GM10847 (cell line): ENCODE measurements at regions not wholly inside any gene's neighbourhood (a gene's known extent, or its start where the extent isn't known, plus 50 kb on each side); places are given as distances from the start of the nearest gene placed in this dataset.

ENCODE experiments used
- POLR2A ChIP-seq: IDR thresholded peaks from 2 replicates; pipeline ENCODE4 v1.6.1; 2011; ENCODE audit not compliant: insufficient read length; ENCODE audit errors: extremely low read depth

DNA sequence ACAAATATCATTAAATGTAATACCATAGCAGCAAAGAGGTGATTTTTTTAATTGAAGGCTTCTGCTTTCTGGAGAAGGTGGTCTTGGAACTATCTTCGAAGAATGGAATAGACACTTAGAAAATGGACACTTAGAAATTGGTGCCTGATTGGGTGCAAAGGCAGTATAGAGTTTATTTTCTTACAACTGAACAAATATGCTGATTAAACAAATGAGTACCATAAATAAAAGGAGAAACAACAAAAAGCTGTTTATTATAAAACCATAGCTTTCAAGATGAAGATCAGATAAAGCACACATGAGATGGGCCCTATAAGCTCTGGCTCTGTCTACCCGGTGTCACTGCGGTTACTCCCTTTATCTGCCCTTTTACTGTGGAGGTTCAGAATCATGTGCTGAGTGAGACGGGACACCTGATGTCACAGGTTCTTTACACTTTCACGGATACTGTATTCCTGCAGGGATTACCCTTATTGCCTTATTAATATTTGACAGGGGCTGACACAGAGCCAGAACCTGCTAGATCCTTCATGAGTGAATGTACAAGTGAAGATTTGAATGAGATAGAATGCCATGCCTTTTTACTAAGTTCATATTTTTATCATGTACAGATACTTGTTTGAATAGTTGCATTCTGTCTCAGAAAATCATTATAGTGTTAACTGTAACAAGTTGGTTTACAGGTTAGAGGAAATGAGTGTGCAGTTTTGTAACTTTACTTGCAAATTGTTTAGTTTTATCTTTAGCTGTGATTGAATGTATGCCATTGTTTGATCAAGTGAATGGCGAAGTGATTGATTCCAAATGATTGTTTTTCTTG lies 477.5 kb upstream of the RGS6 start:
- no peak for TF ChIP-seq POLR2A

DNA sequence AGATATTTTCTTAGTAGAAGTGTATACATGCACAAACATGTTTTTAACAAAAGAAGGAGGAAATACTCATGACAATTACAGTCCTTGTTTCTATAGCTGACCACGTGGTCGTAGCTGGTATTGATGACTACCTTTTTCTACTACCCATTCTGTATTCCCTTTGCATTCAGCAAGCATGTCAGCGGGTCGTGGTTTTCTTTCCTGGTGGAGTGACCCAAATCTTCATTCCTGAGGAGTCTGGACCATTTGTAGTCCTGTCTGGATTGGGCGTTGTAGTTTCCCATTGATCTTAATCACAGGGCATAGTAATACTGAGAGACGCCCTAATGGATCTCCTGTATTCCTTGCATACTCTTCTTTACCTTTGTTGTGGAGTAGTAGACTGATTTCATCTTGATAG lies 472.1 kb upstream of the RGS6 start:
- no peak for TF ChIP-seq POLR2A

DNA sequence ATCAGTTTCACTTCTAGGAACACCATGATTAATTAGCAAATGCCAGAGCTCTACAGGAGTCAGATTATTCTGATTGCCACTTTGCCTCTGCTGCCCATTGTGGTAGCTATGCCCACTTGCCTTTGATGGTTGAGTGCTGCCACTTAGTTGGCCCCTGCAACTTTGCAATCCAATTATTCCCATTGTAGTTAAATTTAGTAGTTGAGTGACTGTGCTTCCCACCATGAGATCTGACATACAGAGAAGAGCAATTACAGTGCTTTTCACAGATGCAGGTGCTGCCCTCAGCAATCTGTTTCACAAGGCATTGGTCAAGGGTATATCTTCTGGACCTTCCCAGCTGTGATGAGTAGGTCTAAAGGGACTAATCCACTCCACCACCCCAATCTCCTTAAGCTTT lies 468.4 kb upstream of the RGS6 start:
- TF ChIP-seq POLR2A = no peak

DNA sequence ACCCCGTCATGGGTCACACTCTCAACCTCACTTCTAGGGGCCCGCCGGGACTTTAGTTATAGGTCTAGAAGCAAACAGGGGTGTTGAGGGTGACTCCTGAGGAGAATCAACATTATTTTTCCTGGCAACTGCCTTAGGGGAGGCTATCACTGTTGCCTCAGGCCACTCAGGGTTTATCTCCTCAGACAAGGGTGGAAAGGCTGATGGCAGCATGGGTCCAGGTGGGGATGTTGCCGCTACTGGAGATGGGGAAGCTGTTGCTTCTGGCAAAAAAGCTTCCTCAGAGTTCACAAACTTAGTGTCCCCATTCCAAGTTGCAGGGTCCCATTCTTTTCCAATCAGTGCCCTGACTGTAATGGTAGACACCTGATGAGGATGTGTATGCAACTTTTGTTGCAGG lies 467.4 kb upstream of the RGS6 start:
- TF ChIP-seq POLR2A = no peak

DNA sequence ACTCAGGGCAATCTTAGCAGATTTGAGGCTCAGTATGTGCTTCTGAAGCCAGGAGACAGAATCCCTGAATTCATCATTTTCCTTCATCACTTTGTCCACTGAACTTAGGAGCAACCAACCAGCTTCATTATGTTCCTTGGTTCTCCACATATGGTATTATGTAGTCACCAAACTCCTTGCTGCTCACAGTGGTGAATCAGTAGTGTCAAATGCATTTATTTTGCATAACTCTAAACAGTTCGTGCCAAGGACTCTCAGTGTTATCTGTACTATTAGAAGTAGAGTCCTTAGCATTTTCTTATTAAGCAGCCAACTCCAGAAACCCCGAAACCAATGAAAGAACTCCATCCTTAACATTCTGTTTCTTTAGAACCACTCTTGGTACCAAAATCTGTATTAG lies 466.9 kb upstream of the RGS6 start:
- no peak for TF ChIP-seq POLR2A

DNA sequence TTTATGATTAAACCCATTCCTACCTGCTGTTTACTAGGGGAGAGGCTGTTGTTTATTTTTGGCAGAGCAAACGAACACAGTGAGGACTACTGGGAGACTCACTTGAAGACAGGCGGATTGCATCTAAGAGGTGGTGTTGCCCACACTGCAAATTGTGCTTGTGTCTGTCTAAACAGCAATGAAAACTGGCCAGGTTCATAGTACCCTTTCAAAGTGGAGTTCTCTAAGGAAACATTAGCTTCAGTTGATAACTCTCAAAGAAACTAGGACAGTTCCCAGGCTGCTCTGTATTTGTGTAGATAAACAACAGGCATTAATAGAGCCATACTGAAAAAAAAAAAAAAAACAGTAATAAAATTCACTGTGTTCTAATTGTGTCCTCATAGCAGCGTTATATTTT lies 466.0 kb upstream of the RGS6 start:
- TF ChIP-seq POLR2A = no peak

DNA sequence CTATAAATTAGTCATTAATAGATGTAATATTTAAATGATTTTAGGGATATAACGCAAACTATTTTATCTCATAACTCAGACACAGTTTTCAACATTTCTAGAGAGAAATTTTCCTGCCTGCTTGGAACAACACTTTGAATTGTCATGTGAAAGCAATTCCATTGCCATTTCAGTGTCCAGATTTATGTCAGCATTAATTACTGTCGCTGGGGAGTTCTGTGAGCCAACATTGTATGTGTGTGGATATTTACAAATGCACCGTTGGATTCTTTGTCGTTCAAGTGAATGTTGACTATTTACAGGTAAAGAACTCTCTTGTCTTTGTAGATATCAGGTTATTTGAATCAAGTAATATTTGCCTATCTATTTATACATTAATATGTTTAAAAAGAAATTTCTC lies 465.3 kb upstream of the RGS6 start:
- TF ChIP-seq POLR2A = no peak

DNA sequence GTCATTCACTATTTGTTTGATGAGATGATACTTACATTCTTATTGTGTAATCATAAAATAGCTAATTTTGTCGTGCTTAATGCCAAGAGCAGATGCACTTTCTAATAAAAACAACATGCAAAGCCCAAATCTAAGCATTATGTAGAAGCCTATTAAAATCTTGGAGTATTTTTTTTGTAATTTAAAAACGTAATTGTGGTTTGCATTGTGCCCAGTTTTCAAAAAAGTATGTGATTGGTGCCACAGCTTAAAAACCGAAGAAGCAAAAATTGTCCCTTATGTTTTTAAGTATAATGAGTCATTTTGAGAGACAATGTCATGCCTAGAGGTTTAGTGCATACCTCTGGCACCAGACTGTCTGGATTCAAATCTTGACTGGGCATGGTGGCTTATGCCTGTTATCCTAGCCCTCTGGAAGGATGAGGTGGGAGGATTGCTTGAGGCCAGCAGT lies 464.8 kb upstream of the RGS6 start:
- no peak for TF ChIP-seq POLR2A

DNA sequence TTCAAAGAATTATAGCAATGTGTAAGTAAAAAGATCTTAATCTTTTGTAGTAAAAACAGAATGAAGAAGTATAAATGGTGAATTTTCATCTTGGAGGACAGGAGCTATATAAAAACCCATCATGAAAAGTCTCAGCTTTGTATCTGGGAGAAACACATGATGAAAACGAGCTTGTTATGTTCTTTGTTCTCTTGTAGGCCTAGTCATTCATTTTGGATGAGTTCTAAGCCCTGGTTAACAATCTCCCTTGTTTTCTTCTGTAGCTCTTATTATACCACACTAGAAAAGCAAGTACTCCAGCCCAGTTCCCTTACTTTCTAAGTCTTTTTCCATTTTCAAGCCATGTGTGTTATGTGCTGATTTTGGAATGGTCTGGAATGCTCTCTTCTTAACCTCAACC lies 463.5 kb upstream of the RGS6 start:
- no peak for TF ChIP-seq POLR2A

DNA sequence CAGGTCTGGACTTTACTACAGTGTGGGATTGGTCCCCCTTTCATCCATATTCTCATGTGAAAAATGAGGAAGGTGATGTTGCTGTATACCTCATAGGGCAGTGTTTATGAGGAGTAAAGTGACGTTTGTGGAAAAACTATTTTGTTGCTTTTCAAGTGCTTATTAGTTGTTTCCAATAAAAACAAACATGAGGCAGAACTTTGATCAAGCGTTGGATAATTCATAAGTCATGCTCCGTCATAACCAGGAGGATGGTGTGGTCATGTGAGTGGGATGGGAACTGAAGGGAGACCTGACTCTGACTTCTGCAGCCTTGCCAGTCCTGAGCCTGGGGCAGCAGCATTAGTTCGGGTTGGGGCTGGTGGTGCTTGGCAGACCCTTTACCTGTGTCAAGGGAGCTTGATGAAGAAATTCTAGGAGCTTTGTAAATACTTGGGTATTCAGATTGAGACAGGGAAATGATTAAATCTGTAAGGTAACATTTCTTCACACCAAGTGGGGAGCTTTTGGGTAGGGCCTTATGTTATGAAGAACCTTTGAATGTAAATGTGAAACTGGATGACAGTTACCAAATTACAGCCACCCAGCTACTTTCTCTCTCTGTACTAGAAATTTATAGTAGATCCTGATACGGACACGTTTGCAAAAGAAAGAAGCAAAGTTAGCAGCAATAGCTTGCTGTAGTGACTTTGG lies 462.4 kb upstream of the RGS6 start:
- TF ChIP-seq POLR2A = no peak

DNA sequence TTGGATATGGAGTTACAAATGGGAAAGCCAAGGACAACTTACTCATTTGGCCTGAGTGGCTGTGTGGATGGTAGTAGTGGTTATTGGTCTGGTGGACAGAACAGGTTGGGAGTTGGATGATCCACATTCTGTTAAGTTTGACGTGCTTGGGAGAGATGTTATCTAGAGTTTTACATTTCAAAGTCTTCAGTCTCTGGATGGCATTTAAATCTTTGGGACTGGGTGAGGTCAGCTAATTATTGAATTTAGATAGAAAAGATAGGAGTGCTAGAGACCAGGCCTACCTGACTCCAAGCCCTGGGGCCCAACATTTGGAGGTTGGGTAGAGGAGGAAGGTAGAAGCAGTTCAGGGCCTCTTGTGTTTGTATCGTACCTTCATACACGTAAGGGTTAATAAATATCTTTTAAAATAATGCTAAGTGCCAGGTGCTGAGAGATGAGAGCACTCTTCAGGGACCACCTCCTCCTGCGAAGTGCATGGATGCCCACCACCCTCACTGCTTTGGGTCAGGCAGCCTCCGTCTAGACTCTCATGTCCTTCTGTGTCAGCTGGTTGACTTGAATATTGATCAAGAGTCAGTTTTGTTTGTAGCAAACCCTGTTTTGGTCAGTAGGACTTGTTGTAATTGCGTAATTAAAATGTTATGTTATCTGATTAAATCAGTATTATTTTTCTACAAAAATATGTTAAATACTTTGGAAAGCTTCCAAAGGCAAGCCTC lies 460.4 kb upstream of the RGS6 start:
- no peak for TF ChIP-seq POLR2A

DNA sequence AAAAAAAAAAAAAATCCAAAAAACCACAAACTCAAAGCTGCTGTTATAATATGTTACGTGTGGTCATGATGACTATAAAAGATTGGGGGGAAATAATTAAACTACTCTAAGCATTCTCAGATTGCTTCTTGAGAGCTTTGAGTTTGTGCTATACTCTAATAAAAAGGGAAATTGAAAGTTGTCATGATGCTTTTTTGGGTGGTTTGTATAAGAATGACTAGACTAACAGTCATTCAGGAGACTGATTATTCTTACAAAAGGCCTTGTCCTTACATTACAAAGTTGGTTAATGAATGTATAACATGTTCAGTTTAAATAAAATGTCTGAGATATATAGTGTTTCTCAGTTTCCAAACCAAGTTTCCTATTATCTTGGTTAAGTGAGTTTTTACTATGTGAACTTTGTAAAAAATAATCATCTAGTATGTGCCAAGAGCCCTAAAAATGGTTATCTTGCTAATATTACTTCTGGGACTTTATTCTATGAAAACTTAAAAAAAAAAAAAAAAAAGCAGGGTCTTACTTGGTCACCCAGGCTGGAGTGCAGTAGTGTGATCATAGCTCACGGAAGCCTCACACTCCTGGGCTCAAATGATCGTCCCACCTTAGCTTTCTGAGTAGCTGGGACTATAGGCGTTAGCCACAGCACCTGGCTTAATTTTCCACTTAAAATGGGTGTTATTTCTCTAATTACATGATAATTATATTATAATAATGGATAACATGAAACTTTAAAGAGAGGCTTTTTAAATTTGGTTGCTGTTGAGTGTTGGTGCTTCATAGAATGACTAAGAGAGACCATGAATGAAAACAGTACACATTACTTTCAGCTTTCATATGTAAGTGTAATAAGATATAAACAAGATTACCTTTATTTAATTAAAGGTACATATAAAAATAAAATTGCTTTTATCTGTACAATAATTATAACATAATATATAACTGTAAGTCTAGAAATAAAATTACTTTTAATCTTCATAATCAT lies 459.6 kb upstream of the RGS6 start:
- TF ChIP-seq POLR2A = no peak

DNA sequence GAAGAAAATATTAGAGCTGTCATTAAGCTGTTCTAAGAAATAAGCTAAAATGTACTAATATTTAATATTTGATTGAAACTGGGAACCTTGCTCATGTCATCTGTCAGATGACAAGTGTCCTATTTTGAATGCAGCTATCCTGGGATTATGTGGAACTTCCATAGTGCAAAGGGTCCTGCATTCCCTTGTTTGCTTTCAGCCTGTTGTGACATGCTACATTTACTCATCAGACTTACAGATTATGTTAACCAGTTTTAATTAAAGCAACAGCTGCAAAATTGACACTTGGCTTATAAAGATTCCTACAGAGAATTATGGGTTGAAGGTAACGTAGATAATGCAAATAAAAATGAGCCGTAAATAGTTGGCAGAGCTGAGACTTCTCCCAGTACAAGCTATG lies 458.4 kb upstream of the RGS6 start:
- no peak for TF ChIP-seq POLR2A

DNA sequence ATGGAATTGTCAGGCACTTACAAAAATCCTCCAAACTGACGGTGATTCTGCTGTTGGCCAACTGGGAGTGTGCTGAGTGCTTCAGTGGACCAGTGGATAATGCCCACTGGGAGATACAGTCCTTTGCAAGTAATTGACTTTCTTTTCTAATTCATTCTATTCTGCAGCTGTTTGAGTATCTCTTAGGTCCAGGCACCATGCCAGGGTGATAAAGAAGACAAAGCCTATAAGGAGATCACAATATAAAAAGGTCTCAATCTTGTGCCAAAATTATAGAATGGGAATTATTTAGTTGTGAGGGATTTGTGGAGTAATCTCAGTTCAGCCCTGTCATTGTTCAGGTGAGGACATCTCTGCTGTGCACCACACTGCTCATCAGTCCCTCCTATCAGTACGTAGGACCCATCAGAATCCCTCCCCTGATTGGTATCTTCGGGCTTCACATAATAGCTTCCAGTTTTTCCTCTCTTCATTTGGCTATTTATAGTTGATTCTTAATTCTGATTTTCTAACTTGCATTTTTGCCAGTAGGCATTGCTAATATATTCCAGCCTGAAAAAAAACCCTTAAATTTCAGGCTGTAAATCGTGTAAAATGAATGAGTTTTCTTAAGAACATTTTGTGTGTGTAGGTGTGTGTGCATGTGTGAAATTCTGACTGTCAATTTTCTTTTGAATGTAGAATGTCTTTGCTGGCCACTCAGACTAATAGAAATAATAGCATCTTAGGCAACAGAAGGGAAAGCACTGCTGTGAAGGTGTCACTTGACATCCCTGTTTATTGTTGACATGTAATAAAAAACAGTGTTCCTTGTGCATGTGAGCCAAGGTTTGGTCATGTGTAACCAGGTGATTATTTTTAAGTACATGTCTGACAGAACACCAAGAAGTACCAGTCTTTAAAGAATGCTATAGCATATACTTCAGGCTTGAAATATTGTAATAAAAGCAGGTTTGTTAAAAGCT lies 457.6 kb upstream of the RGS6 start:
- no peak for TF ChIP-seq POLR2A
